22Rv1 (cell line): ENCODE measurements at regions not wholly inside any gene's neighbourhood (a gene's known extent, or its start where the extent isn't known, plus 50 kb on each side); places are given as distances from the start of the nearest gene placed in this dataset.

ENCODE experiments used
- ZFX ChIP-seq: fragments of 450-650 bp; IDR thresholded peaks from 2 replicates; pipeline ENCODE4 v1.6.1; 2017; ENCODE audit warnings: antibody characterized with exemption, borderline replicate concordance
- TF ChIP-seq, protein P1 (sequence below): fragments of 450-650 bp; IDR thresholded peaks from 2 replicates; pipeline ENCODE4 v1.5.1; 2017; ENCODE audit warnings: mild to moderate bottlenecking

DNA sequence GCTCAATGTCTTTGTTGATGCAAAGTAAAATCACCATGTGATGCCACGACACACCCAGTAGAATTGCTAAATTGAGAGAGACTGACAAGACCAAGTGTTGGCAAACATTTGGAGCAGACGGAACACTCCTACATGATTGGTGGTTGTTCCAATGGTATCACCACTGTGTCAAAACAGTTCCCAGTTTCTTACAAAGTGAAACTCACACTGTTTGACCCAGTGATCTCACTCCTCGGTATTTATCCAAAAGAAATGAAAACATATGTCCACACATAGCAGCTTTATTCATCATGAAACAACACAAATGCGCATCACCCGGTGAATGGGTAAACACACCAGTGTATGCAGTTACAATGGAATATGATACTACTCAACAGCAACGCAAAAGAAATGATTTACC, 74.0 kb upstream of the SULF2 start:
- TF ChIP-seq, protein P1, sequence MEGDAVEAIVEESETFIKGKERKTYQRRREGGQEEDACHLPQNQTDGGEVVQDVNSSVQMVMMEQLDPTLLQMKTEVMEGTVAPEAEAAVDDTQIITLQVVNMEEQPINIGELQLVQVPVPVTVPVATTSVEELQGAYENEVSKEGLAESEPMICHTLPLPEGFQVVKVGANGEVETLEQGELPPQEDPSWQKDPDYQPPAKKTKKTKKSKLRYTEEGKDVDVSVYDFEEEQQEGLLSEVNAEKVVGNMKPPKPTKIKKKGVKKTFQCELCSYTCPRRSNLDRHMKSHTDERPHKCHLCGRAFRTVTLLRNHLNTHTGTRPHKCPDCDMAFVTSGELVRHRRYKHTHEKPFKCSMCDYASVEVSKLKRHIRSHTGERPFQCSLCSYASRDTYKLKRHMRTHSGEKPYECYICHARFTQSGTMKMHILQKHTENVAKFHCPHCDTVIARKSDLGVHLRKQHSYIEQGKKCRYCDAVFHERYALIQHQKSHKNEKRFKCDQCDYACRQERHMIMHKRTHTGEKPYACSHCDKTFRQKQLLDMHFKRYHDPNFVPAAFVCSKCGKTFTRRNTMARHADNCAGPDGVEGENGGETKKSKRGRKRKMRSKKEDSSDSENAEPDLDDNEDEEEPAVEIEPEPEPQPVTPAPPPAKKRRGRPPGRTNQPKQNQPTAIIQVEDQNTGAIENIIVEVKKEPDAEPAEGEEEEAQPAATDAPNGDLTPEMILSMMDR, result no peak
- no peak for TF ChIP-seq ZFX
